GM21619 (cell line): ENCODE measurements at regions not wholly inside any gene's neighbourhood (a gene's known extent, or its start where the extent isn't known, plus 50 kb on each side); places are given as distances from the start of the nearest gene placed in this dataset.

Experiments used
- ATAC-seq: cut with Tn5 transposase; IDR thresholded peaks from one replicate; pipeline ENCODE4 v1.9.1; 2021; ENCODE audit not compliant: unreplicated experiment

DNA sequence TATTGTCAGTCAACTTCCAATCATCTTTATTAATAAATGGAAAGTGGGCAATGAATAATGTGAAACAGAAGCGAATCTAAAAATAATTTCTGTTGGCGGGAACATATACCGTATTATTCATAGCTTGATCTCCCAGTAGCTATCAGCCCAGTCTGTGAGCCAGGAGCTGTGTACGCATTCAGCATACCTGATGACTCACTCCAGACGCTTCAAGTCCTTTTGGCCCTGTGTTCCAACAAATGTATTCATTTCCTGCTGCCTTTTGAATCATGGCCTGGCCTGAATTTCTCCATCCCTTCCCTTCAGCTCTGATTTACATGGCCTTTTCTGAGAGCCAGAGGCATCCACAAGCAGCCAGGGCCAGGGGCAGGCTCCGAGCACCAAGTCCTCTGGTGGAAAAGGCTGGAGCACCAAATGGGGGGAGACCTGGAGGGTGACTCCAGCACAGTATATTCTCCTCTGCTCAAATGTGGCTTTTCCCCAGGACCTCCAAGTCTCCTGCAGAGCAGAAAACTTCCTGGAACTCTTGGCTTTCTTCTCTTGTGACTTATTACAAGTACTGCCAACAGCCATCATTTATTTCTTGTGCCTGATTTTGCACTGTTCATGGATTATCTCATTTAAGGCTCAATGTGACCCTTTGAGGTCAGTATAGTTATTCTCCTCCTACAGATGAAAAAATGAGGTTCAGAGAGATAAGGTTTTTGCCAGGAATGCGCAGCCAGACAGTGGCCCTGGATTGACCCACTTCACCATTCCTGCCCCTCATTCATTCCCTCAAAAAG is 108.7 kb downstream of the EN1 start:
- ATAC-seq = no peak

DNA sequence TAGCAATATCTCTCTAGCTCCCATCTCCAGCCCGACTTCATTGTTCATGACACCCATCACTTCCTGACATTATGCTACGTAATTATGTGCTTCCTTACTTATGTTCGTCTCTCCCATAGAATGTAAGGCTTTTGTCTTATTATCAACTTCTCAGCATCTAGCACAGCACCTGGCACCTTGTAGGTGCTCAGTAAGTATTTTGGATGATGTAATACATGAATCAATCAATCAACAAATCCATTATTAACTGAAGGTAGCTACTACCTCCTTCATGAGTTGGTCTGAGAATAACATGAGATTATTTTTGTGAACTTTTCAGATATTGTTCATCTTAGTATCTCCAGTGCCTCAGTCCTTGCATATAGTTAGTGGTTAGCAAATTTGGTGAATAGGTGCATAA is 109.3 kb downstream of the EN1 start:
- ATAC-seq = no peak

DNA sequence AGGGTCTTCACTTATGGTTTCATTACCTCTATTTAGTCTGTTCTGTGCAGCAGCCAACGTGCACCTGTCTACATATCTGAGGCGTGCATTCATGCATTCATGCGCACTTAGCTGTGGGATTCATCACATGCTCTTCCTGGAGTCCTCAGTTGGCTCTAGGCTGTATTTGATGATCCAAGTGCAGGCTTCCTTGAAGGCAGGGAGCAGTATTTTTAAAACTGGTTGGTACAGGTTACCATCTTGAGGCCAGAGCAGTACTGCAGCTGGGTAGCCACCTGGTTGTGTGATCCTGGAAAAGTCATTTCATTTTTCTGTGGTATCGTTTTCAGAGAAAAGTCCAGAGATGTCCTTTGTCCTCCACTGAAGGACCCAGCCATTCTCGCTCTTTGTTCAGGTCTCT is 109.8 kb downstream of the EN1 start:
- ATAC-seq = no peak

DNA sequence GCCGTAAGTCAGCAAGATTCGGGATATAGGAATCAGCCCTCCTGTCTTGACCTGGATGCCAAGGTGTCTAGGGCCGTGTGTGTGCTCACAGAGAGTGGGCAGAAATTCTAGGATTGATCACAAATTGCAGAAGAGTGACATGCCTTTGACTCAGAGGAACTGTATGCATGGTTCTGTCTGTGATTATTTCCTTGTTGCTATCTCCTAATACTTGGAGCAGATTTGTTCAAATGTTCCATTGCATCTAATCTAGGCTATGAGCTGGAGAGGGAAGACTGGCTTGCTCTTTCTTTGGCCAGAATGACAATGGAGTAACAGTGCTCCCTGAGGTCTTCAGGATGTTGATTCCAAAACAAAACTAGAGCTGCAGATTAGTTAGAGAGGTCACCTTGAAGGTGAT is 115.0 kb downstream of the EN1 start:
- ATAC-seq = no peak

DNA sequence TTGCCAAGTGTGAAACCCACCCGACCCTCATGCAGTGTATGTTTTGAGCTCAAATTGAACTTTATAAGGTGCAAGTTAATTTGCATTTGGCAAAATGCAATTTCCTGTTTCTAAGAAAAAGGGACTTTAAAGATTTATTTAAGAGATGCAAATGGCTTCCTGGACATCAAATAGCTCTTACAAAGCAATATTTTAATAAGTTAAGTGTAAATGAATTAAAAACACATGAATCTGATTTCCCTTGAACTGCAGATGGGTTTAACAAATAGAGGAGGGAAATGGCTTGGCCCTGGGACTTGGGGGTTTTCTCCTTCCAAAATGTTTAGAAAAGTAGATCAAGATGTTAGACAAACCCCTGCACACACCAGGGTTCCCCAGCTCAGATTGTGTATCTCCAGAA is 116.0 kb downstream of the EN1 start:
- no peak for ATAC-seq

DNA sequence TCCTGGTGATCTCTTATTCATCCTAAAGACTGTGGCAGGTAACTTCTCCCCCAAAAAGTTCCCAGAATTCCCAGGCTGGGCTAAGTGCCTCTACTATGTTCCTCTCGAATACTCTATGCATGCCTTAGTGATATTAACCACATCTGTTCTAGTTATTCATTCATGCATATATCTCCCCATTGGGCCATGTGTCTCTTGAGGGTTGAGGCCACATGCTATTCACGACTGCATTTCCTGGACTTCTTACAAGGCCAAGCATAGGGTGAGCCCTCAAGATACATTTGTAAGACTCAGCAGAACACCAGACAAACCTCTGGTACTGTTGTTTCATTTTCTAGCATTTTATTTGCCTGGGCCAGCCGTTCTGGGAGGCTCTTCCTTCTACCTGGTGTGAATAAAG is 117.0 kb downstream of the EN1 start:
- ATAC-seq = no peak

DNA sequence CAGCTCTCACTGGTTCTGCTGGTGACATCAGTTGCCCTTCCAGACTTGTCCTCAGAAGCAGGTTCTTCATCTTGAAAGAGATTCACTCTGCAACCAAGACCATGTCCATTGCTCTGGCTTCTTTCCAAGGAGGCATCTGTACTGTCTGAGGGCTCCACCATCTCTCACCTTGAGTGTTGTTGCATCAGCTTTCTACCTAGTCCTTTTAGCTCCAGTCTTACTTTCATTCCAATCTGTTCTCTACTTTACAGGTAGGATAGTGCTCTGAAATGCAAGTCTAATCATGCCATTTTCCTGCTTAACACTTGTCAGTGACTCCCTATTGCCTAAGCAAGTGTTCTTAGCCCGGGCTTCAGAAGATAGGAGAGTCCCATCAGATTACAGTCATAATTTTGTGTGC is 117.7 kb downstream of the EN1 start:
- no peak for ATAC-seq

DNA sequence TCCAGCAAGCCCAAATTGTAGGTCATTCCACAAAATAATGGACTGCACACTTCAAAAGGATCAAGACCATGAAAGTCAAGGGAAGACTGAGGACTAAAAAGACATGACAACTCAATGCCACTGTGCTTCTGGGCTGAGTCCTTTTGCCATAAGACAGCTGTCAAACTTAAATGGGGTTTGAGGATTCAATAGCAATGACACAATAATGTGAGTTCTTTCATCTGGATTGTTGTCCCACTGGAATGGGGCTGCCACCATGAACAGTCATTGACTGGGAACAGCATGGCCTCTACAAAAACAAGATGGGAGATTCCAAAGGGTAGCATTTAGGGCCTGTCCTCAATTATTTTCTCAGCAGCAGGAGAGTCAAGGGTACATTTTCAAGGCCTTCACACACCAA is 118.5 kb downstream of the EN1 start:
- ATAC-seq = no peak

DNA sequence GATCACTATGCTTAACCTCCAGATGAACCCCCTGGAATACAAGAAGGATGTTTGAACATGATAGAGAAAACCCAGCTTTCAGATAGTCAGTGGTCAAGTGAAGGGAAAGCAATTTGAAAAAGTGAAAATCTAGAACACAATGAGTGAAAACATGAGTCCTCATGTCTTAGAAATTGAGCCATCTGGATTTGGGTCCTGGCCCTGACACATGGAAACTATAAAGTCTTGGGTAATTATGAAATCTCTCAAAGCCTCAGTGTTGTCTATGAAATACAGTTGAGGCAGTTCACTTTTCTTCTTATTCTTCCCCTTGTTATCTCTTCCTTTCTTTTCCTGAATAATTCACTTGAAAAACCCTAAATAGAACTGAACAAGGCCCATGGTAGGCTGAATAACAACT is 120.6 kb downstream of the EN1 start:
- no peak for ATAC-seq

DNA sequence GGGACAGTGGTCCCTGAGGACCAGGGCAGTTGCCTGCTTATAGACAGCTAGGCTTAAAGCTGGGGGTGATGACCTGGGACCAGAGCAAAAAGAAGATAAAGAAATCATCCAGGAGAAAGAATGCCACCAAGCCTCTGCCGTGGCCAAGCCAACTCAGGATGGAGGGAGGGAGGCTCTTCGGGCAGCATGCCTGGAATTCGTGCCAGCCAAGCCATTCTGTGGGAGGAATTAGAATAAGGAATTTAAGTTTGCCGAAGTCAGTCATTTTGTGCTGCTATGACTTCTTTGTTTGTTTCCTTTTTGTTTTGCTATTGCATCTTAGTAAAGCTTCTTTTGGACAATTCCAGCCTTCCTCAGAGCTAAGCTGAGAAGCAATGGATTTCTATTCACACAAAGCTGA is 124.1 kb downstream of the EN1 start:
- ATAC-seq = no peak

DNA sequence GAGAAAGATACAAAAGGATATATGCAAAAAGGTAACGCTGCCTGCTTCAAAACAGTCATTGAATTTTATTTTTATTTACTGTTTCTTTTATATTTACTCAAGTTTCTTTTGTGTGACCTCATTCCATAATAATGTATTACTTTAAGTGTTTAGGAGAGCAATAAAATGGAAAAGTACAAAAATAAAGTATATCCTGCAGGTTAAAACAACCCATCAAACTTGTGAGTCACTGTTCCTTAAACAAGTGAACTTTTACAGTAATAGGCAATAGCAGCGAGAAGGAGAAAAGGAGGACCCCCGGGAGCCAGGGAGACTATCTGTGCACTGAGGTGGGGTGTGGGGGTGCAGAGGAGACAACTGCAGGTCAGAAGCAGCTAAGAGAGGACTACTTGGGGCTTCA is 124.5 kb downstream of the EN1 start:
- ATAC-seq = no peak

DNA sequence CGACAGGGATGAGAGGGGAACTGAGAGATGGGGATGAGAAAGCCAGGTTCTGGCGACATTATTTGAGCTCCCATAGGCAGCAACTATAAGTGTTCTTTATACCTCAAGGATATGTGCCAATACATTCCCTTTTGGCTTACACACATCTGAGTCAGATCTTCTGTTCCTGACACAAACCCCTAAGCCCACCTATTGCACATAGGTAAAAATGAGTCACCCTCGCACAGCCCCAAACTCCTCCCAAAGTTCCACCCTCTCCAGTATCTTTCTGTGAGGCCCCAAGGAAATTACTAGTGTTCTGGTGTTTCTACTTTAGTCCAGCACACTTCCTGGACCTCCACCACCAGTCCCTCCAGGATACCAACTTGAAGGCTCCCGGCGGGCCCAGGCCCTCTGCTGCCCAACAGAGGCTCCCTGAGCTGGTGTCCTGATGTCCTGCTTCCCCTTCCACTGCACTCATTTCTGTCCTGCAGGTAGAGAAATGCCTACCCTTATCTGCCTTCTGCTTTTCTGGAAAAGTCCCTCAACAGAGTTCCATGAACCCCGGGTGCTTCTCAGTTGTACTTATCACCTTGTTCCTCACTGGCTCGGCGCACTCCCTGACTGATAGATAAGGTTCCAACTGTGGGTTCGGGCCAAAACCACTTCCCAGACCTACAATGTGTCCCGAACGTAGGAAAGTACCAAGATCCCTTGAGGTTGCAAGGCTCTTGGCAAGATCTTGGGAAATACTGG is 125.5 kb downstream of the EN1 start:
- ATAC-seq = no peak

DNA sequence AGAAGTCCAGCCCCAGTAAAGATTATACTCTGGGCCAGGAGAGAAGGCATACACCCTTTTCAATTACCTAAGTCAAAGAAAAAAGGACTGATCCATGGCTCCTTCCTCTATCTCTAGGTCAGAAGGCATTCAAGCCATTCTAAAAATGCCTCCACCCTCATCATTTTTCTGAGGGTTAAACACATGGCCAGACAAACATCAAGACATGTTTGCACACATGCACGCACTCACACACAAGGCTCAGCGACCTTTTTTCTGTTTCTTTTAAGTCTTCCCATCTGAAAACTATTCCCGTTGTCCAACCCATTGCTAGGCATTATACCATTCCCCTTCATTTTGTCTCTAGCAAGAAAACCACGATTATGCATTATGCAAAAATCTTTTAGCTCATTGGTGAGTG is 126.6 kb downstream of the EN1 start:
- no peak for ATAC-seq

DNA sequence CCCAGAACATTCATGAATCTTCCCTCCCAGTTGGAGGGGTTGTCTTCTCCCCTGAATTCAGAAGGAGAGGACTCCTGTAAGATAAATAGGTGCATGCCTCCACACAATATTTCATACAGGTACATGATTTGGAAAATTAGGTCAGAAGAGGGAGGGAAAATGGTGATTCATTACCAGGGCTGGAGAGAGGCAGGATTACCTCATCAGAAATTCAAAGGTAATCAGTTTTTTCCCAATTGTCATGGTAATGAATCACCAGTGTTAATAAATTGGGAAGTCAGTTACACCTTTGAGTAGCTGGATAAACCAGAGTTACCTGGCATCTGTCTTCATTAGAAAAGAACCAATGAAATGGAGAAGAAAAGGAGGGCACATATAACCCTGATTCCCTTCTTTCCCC is 128.5 kb downstream of the EN1 start:
- no peak for ATAC-seq

DNA sequence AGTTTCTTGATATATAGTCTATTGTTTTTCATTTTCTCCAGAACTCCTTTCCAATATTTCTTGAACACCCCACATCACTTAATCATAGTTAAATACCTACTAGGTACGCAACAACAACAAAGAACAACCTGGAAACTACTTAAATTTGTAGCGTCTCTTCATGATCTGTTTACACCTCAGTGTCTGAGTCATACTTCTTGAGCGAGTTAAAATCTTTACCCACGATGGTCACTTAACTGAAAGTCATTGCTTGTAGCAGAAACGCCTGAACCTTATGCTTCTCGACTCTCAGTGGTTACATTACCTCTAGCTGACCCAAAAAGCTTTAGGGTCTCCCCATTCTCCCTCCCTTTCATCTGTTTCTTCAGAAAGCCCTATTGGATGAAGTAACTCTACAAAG is 131.3 kb downstream of the EN1 start:
- ATAC-seq = no peak

DNA sequence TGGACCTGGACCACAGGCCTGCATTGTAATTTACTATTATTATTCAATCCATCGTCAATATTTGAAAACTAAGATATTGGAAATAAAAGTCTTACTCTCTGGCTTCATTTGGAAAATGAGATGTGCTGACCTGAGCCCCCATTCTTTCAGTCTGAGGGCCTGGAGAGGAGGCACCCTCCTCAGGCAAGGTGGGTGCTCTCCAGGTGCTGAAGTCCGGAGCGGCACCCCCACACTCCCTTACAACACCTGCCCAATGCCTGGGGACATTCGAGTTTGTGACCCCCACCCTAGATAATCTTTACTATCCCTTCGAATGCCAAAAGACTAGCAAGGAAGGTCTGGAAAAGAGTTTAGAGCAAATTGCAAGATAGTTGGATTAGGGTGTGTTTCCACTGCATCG is 133.3 kb downstream of the EN1 start:
- ATAC-seq = no peak

DNA sequence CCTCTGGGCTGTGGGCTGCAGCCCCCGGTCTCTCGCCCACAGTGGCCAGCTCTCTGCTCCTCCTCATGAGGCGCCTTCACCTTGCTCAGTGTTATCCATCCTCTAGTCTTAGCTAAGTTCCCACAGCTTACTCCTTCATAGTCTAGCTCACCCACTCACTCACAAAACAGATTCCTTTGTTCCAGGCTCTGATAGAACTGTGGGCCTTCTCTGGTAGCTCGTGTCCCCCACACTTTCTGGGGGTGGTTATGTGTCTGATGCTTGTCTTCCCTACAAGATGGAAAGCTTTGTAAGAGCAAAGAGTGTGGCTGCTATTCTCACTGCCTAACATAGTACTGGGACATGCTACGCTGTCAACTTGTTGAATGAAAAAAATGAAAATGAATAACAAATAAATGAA is 135.8 kb downstream of the EN1 start:
- no peak for ATAC-seq

DNA sequence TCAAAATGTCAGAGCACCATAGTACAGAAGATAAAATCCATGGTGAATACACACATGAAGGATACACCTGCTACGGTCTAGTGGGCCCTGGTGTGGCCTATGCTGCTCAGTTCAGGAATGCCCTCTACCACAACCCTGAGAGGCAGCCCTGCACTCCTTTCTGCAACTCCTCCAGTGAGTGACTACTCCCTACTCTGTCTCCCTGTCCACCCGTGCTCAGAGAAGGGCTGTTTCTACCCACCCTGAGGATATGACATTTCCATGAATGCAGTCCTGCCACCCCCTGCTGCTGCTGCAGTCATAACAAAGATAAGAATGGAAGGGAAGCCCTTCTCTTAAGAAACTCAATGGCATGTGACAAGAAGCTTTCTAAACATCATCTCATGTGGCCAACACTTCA is 137.0 kb downstream of the EN1 start:
- no peak for ATAC-seq

DNA sequence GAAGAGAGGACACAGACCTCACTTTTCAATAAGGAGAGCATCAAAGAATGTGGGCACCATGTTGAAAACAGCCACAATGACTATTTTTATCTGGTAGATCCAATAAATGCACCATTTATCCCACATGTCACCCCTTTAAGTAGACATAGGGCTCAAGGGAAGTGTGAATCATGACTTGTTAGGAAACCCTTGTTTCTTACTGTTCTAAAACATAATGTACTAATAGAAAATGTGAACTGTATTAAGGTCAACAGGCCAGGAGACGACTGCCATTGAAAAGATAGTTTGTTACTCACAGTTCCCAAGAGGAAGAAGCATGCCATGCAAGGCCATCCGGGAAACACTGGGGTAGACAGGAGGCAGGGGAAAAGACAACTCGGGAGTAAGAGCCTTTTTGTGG is 137.7 kb downstream of the EN1 start:
- no peak for ATAC-seq

DNA sequence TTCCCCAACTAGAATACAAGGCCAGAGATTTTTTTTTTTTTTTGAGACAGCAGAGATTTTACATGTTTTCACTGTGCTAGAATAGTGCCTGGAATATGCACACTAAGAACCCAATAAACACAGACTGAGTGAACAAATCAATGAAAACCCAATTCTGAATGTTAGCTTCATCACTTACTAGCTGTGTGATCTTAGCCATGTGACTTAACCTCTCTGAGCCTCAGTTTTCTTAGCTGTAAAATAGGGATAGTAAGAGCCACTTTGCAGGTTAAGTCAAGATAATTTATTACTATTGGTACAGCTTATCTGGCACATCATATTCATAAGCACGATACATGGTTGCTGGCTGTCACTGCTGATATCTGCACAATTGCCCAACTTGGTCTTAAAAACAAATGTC is 140.6 kb downstream of the EN1 start:
- ATAC-seq = no peak

DNA sequence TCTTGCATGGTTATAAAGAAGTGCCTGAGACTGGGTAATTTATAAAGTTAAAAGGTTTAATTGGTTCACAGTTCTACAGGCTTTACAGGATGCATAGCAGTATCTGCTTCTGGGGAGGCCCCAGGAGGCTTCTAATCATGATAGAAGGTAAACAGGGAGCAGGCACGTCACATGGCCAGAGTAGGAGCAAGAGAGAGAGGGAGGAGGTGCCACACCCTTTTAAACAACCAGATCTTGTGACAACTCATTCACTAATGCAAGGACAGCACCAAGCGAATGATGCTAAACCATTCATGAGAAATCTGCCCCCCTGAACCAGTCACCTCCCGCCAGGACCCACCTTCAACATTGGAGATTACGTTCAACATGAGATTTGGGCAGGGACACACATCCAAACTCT is 141.1 kb downstream of the EN1 start:
- no peak for ATAC-seq

DNA sequence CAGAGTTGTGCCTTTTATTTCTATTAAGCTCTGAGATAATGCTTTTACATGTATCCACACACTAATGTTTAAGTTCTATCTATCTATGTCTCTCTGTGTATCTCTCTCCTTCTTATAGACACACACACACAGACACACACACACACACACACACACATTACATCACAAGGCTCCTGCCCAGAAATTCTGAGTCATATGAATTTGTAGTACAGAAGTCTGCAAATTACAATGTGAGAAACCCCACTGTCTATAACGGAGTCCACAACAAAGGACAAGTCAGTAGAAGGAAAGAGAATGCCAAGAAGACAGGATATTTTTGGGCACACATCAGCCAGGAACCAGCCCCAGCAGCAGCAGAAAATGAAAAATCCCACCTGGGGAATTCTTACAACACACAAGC is 142.4 kb downstream of the EN1 start:
- no peak for ATAC-seq
